ENCODE measurements at regions not wholly inside any gene's neighbourhood (a gene's known extent, or its start where the extent isn't known, plus 50 kb on each side); places are given as distances from the start of the nearest gene placed in this dataset.

- TF ChIP-seq, protein P1, sequence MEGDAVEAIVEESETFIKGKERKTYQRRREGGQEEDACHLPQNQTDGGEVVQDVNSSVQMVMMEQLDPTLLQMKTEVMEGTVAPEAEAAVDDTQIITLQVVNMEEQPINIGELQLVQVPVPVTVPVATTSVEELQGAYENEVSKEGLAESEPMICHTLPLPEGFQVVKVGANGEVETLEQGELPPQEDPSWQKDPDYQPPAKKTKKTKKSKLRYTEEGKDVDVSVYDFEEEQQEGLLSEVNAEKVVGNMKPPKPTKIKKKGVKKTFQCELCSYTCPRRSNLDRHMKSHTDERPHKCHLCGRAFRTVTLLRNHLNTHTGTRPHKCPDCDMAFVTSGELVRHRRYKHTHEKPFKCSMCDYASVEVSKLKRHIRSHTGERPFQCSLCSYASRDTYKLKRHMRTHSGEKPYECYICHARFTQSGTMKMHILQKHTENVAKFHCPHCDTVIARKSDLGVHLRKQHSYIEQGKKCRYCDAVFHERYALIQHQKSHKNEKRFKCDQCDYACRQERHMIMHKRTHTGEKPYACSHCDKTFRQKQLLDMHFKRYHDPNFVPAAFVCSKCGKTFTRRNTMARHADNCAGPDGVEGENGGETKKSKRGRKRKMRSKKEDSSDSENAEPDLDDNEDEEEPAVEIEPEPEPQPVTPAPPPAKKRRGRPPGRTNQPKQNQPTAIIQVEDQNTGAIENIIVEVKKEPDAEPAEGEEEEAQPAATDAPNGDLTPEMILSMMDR (conservative IDR thresholded peaks at IDR 0.05; ENCODE audit: low read depth, low read length) = no peak
- H3K4me3 ChIP-seq (ENCODE audit: low read depth, low read length) = no peak overlapping the region
- peak; percentile 15 for DNase-seq (ENCODE audit: low read depth)
Measured at GRCh38 chr18:67731851-67732250, 215.3 kb upstream of the DSEL start.

- H3K4me3 ChIP-seq (ENCODE audit: low read depth, low read length) = no peak overlapping the region
- peak; percentile 63 for DNase-seq (ENCODE audit: low read depth)
- TF ChIP-seq, protein P1 (conservative IDR thresholded peaks at IDR 0.05; ENCODE audit: low read depth, low read length) = no peak
Measured at GRCh38 chr18:67730886-67731285, 214.4 kb upstream of the DSEL start.

GRCh38 chr18:67728364-67728763 lies 211.8 kb upstream of the DSEL start:
- TF ChIP-seq, protein P1 (conservative IDR thresholded peaks at IDR 0.05; ENCODE audit: low read depth, low read length) = no peak
- DNase-seq (ENCODE audit: low read depth) = no peak
- no peak overlapping the region for H3K4me3 ChIP-seq (ENCODE audit: low read depth, low read length)

- TF ChIP-seq, protein P1 (conservative IDR thresholded peaks at IDR 0.05; ENCODE audit: low read depth, low read length) = no peak
- no peak for DNase-seq (ENCODE audit: low read depth)
- H3K4me3 ChIP-seq (ENCODE audit: low read depth, low read length) = no peak overlapping the region
Measured at GRCh38 chr18:67726882-67727281, 210.4 kb upstream of the DSEL start.

- TF ChIP-seq, protein P1 (conservative IDR thresholded peaks at IDR 0.05; ENCODE audit: low read depth, low read length) = no peak
- DNase-seq (ENCODE audit: low read depth) = no peak
- no peak overlapping the region for H3K4me3 ChIP-seq (ENCODE audit: low read depth, low read length)
Measured at GRCh38 chr18:67717800-67718199, 201.3 kb upstream of the DSEL start.

GRCh38 chr18:67715567-67715966 lies 199.0 kb upstream of the DSEL start:
- TF ChIP-seq, protein P1 (conservative IDR thresholded peaks at IDR 0.05; ENCODE audit: low read depth, low read length) = no peak
- no peak for DNase-seq (ENCODE audit: low read depth)
- H3K4me3 ChIP-seq (ENCODE audit: low read depth, low read length) = no peak overlapping the region

DNA sequence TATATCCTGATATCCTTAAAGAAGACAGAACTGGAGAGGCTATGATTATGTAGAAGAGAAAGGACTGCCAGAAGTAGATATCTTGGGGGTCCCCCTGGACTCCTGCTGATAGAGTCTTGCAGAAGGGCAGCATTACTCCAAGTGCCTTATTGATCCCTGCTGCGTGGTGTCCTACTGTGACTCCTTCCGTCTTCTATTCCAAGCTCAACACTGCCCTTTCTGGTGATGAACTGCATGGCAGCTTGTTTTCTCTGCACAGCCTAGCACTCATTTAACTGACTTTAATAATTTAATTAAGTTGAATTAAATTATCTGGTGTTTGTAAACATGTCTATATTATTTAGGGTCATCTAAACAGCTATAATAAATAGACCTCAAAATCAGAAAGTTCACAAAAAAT lies 194.1 kb upstream of the DSEL start:
- TF ChIP-seq, protein P1 (conservative IDR thresholded peaks at IDR 0.05; ENCODE audit: low read depth, low read length) = peak; percentile 58
- DNase-seq (ENCODE audit: low read depth) = peak; percentile 13
- no peak overlapping the region for H3K4me3 ChIP-seq (ENCODE audit: low read depth, low read length)

Measured in epithelial cell of proximal tubule (primary cell).